Spleen (tissue), 11 donors: ENCODE measurements at regions not wholly inside any gene's neighbourhood (a gene's known extent, or its start where the extent isn't known, plus 50 kb on each side); places are given as distances from the start of the nearest gene placed in this dataset.

Experiments
- DNase-seq: peaks from one replicate; pipeline ENCODE4 v3.0.0-alpha.2; 2020
- H3K27ac ChIP-seq, 8 donors: fragments of 200-600 bp; sonication (generic) in 7 of 8; 1 replicate in 4 of 8; 2 replicates in 4 of 8; pipeline versions ENCODE4 v1.5.0 to v1.8.0; 2016 to 2021; ENCODE audit warnings: inconsistent platforms in 4 of 8, mild to moderate bottlenecking in 4 of 8, moderate library complexity in 1 of 8
- H3K27me3 ChIP-seq, 7 donors: fragments of 200-600 bp; sonication (generic) in 6 of 7; replicated peaks in 1 of 7; 1 replicate in 4 of 7; 2 replicates in 3 of 7; pipeline versions ENCODE4 v1.5.0 to v1.8.0; 2016 to 2021; ENCODE audit warnings: inconsistent platforms in 3 of 7, mild to moderate bottlenecking in 1 of 7
- H3K36me3 ChIP-seq, 6 donors: fragments of 200-600 bp; sonication (generic) in 5 of 6; 1 replicate in 4 of 6; 2 replicates in 2 of 6; pipeline versions ENCODE4 v1.5.0 to v1.8.0; 2016 to 2021; ENCODE audit warnings: inconsistent platforms in 2 of 6
- H3K4me1 ChIP-seq, 6 donors: fragments of 200-600 bp; sonication (generic) in 5 of 6; 1 replicate in 3 of 6; 2 replicates in 3 of 6; pipeline versions ENCODE4 v1.5.0 to v1.8.0; 2016 to 2021; ENCODE audit warnings: inconsistent platforms in 3 of 6
- H3K4me3 ChIP-seq, 8 donors: fragments of 200-600 bp; sonication (generic) in 7 of 8; 1 replicate in 4 of 8; 2 replicates in 4 of 8; pipeline versions ENCODE4 v1.5.0 to v1.8.0; 2016 to 2021; ENCODE audit warnings: inconsistent platforms in 4 of 8, mild to moderate bottlenecking in 4 of 8, moderate library complexity in 2 of 8
- H3K9me3 ChIP-seq, 8 donors: fragments of 200-600 bp; sonication (generic) in 7 of 8; 1 replicate in 4 of 8; 2 replicates in 4 of 8; pipeline versions ENCODE4 v1.5.0 to v1.8.0; 2016 to 2021; ENCODE audit warnings: inconsistent platforms in 4 of 8
- POLR2A ChIP-seq, 3 donors: fragments of 450-650 bp; IDR thresholded peaks; one replicate each; pipeline ENCODE4 v1.5.1; 2017; ENCODE audit warnings: antibody characterized with exemption in 3 of 3, mild to moderate bottlenecking in 1 of 3
- POLR2AphosphoS5 ChIP-seq, 3 donors: sonication (generic); formaldehyde crosslinking; IDR thresholded peaks; one replicate each; pipeline ENCODE4 v1.5.1; 2017; ENCODE audit warnings: antibody characterized with exemption in 3 of 3
- WGBS, 5 donors: extraction: QIAGEN DNeasy Blood & Tissue Kit in 3 of 5; methylation state at CpG; one replicate each; pipeline versions ENCODE4 v1.1.5 to v1.1.7; 2013 to 2018; 5-methylcytosine and 5-hydroxymethylcytosine counted together
- intact Hi-C: fragments of 100-400 bp; cut with DNase I; formaldehyde crosslinking; loops from one replicate; pipeline ENCODE4 v1.15.0; 2023; ENCODE audit warnings: low total_unique reads
- TF ChIP-seq, protein P1 (sequence below), 11 experiments: fragments of 200-600 bp in 7 of 11; fragments of 450-650 bp in 4 of 11; sonication (generic) in 4 of 11; IDR thresholded peaks in 8 of 11; conservative IDR thresholded peaks in 3 of 11; 1 replicate in 7 of 11; 2 replicates in 4 of 11; pipeline versions ENCODE4 v1.4.0 to v1.8.0; 2016 to 2021; ENCODE audit warnings: antibody characterized with exemption in 11 of 11, inconsistent platforms in 4 of 11, mild to moderate bottlenecking in 1 of 11
- donor health status: healthy with polysubstance abuse.
- donor health status: DM: no; HTN: no; CAD: no; lungs with moderate emphysema.
- donor health status: DM: no; HTN: no; CAD: no.
- donor health status: Bipolar disorder and iron deficiency.
- donor health status: healthy.
- donor health status: DM: no; HTN: no; CAD: no.
- donor health status: DM: yes; HTN: yes; CAD: no.

DNA sequence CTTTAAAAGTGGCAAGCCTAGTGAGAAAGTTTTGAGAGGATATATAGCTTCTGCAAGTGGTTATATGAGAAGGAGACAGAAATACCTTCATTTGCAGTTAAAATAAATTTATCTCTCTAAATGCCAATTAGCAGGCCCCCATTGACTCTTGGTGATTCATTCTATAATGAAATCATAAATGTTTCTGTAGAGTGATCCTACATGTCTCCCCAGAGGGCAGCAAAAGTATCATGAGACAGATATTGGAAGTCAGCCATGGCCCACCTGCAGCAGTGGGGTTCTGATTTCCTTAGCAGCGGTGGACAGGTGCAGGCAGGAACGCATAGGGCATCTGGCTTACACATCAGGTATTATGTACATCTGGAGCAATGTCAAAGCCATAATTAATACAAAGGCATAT lies 385.4 kb upstream of the SLC10A2 start:
- no peaks in the 10 kb centered on the region for H3K4me1 ChIP-seq
- no peaks in the 10 kb centered on the region for H3K36me3 ChIP-seq
- H3K27ac ChIP-seq, result no peak overlapping the region
- 67 to 96% (median 81%) methylated on average over 2 of the region's 2 CpGs for WGBS, 5 donors
- no peaks in the 10 kb centered on the region for H3K27me3 ChIP-seq
- TF ChIP-seq POLR2AphosphoS5 (IDR thresholded peaks at IDR 0.05) (no peak), POLR2A (IDR thresholded peaks at IDR 0.05) (no peak)
- TF ChIP-seq, protein P1, sequence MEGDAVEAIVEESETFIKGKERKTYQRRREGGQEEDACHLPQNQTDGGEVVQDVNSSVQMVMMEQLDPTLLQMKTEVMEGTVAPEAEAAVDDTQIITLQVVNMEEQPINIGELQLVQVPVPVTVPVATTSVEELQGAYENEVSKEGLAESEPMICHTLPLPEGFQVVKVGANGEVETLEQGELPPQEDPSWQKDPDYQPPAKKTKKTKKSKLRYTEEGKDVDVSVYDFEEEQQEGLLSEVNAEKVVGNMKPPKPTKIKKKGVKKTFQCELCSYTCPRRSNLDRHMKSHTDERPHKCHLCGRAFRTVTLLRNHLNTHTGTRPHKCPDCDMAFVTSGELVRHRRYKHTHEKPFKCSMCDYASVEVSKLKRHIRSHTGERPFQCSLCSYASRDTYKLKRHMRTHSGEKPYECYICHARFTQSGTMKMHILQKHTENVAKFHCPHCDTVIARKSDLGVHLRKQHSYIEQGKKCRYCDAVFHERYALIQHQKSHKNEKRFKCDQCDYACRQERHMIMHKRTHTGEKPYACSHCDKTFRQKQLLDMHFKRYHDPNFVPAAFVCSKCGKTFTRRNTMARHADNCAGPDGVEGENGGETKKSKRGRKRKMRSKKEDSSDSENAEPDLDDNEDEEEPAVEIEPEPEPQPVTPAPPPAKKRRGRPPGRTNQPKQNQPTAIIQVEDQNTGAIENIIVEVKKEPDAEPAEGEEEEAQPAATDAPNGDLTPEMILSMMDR (IDR thresholded peaks at IDR 0.05 in 8 of 11, conservative IDR thresholded peaks at IDR 0.05 in 3 of 11), result no peak
- no peaks in the 10 kb centered on the region for H3K9me3 ChIP-seq
- no peak for DNase-seq
- intact Hi-C loops, result no loop called here
- no peak overlapping the region for H3K4me3 ChIP-seq

DNA sequence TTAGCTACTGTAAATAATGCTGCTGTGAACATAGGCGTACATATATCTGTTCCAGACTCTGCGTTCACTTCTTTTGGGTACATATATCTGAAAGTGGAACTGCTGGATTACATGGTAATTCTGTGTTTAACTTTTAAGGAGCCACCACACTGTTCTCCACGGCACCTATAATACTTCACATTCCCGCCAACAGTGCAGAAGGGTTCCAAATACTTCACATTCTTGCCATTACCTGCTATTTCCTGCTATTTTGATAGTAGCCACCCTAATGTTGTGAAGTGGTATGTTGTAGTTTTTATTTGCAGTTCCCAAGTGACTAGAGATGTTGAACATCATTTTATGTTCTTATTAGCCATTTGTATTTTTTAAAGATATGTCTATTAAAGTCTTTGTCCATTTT lies 377.4 kb upstream of the SLC10A2 start:
- DNase-seq, result no peak
- intact Hi-C loops, result no loop called here
- TF ChIP-seq POLR2A (IDR thresholded peaks at IDR 0.05) (no peak), POLR2AphosphoS5 (IDR thresholded peaks at IDR 0.05) (no peak)
- Histone ChIP-seq H3K27ac (no peak overlapping the region), H3K9me3 (no peaks in the 10 kb centered on the region), H3K36me3 (no peaks in the 10 kb centered on the region), H3K4me3 (no peak overlapping the region), H3K27me3 (peaks cover 0 to 8% (median 0%) of the 10 kb centered on the region in 7 donors), H3K4me1 (no peaks in the 10 kb centered on the region)
- WGBS, 5 donors, result 79 to 89% (median 85%) methylated on average over 4 of the region's 4 CpGs

DNA sequence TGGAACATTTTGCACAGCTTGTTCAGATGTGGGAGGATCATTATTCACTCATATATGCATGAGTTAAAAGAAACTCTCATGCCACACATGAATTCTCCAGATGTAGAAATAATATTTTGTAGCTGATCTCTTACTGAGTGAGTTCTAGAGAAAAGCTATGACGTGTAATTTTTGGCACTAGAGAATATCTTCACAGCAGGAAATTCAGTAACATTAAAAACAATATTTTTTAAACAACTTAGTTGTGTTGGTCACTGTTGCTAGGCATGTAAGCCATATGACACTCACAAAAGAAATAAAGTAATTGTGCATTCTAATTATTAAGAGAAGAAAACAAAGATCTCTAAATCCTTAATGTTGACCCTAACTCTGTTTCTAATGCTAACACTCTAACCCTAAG lies 371.4 kb upstream of the SLC10A2 start:
- Histone ChIP-seq H3K9me3 (no peaks in the 10 kb centered on the region), H3K4me1 (no peaks in the 10 kb centered on the region), H3K27me3 (no peaks in the 10 kb centered on the region), H3K27ac (no peak overlapping the region), H3K36me3 (no peaks in the 10 kb centered on the region), H3K4me3 (no peak overlapping the region)
- no peak for DNase-seq
- WGBS, 5 donors, result 67 to 85% (median 76%) methylated on average over 1 of the region's 1 CpG
- intact Hi-C loops, result no loop called here
- TF ChIP-seq POLR2A (IDR thresholded peaks at IDR 0.05) (no peak), POLR2AphosphoS5 (IDR thresholded peaks at IDR 0.05) (no peak)
- TF ChIP-seq, protein P1 (IDR thresholded peaks at IDR 0.05 in 8 of 11, conservative IDR thresholded peaks at IDR 0.05 in 3 of 11), result no peak

DNA sequence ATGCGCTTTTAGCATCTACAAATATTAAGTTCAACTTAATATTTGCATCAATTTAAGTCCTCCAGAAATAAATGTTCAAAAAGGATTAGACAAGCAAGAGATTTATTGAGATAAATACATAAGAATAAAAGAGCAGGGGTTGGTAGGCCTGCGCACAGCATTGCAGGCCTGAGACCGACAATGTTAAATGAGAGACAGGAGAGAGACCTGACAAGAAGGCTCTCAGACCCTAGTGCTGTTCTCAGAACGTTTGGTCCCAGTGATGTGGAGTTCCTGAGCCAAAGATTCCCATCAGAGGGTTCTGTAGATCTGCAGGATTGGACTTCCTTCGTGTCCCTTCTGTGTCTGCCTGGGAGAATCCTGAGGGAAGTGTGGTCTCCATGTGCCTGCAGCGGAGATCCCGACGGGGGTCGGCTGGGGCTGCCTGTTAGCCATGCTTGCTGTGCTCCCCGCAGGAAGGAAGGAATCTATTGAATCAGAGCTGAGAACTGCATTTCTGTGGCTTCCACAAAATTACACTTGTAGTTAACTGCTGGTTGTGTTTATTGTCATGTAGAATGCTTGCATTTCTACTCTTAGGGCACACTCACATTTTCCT lies 369.9 kb upstream of the SLC10A2 start:
- intact Hi-C loops, result no loop called here
- no peaks in the 10 kb centered on the region for H3K27me3 ChIP-seq
- TF ChIP-seq POLR2AphosphoS5 (IDR thresholded peaks at IDR 0.05) (no peak), POLR2A (IDR thresholded peaks at IDR 0.05) (no peak)
- TF ChIP-seq, protein P1 (IDR thresholded peaks at IDR 0.05 in 8 of 11, conservative IDR thresholded peaks at IDR 0.05 in 3 of 11), result no peak
- no peak for DNase-seq
- H3K9me3 ChIP-seq, result no peaks in the 10 kb centered on the region
- no peaks in the 10 kb centered on the region for H3K4me1 ChIP-seq
- WGBS, 5 donors, result 76 to 84% (median 79%) methylated on average over 7 to 10 of the region's 10 CpGs
- H3K36me3 ChIP-seq, result no peaks in the 10 kb centered on the region
- no peak overlapping the region for H3K4me3 ChIP-seq
- no peak overlapping the region for H3K27ac ChIP-seq

DNA sequence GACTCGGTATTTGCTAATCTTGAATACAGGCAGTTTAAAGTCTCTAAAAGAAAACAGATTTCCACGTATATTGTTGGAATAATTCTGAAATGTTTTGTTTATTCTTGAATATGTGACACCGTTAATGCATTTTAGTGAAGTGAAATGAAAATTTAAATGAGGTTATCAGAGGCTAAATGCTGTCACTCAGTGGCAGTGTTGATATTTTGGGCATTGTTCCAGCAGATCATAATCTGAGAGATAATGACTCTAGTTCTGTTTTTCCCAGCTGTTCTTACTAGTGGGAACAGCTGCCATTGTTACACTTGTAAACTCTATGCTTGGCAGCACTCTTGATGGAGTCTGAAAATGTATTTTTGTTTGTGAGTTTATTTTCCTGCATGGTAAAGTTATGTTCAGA lies 365.6 kb upstream of the SLC10A2 start:
- H3K27me3 ChIP-seq, result no peaks in the 10 kb centered on the region

More for the DNA sequence above, 365.6 kb upstream of the SLC10A2 start:
- no peaks in the 10 kb centered on the region for H3K4me1 ChIP-seq
- WGBS, 5 donors, result 55 to 72% (median 62%) methylated on average over 3 of the region's 3 CpGs
- no peaks in the 10 kb centered on the region for H3K36me3 ChIP-seq
- no peak overlapping the region for H3K4me3 ChIP-seq
- intact Hi-C loops, result no loop called here
- TF ChIP-seq, protein P1 (IDR thresholded peaks at IDR 0.05 in 8 of 11, conservative IDR thresholded peaks at IDR 0.05 in 3 of 11), result no peak
- TF ChIP-seq POLR2AphosphoS5 (IDR thresholded peaks at IDR 0.05) (no peak), POLR2A (IDR thresholded peaks at IDR 0.05) (no peak)
- DNase-seq, result no peak
- H3K9me3 ChIP-seq, result peaks cover 0 to 28% (median 10%) of the 10 kb centered on the region in 8 donors
- H3K27ac ChIP-seq, result no peak overlapping the region
